Mesenchymal stem cell (in vitro differentiated cells and primary cell): ENCODE measurements at regions not wholly inside any gene's neighbourhood (a gene's known extent, or its start where the extent isn't known, plus 50 kb on each side); places are given as distances from the start of the nearest gene placed in this dataset.

Experiments
- DNase-seq: peaks from one replicate; pipeline ENCODE4 v3.0.0-alpha.2; 2013
- H2AFZ ChIP-seq: one replicate; pipeline ENCODE4 v1.6.1; 2013; ENCODE audit warnings: low read depth, mild to moderate bottlenecking, control low read depth, inconsistent platforms, low read length, moderate library complexity
- H2AK5ac ChIP-seq: 2 replicates; pipeline ENCODE4 v1.6.1; 2013; ENCODE audit warnings: low read length, moderate library complexity, mild to moderate bottlenecking, inconsistent platforms; ENCODE audit not compliant: severe bottlenecking
- H2BK120ac ChIP-seq: one replicate; pipeline ENCODE4 v1.6.1; 2013; ENCODE audit warnings: low read depth, mild to moderate bottlenecking, inconsistent platforms, low read length, moderate library complexity
- H2BK12ac ChIP-seq, 2 experiments: one replicate each; pipeline ENCODE4 v1.6.1; 2013; ENCODE audit warnings: inconsistent platforms in 2 of 2, low read length in 2 of 2, mild to moderate bottlenecking in 2 of 2, moderate library complexity in 2 of 2, control low read depth in 1 of 2
- H2BK15ac ChIP-seq: one replicate; pipeline ENCODE4 v1.6.1; 2013; ENCODE audit warnings: mild to moderate bottlenecking, low read depth, inconsistent platforms; ENCODE audit not compliant: poor library complexity, severe bottlenecking
- H2BK5ac ChIP-seq: 2 replicates; pipeline ENCODE4 v1.6.1; 2013; ENCODE audit warnings: low read depth, mild to moderate bottlenecking, low read length, control low read depth, inconsistent platforms; ENCODE audit not compliant: poor library complexity, severe bottlenecking
- H3K14ac ChIP-seq, 2 experiments: one replicate each; pipeline ENCODE4 v1.6.1; 2013; ENCODE audit warnings: inconsistent platforms in 2 of 2, low read length in 2 of 2, control low read depth in 1 of 2, mild to moderate bottlenecking in 1 of 2, moderate library complexity in 1 of 2
- H3K18ac ChIP-seq, 2 experiments: one replicate each; pipeline ENCODE4 v1.6.1; 2013; ENCODE audit warnings: inconsistent platforms in 2 of 2, low read length in 2 of 2, control low read depth in 1 of 2, low read depth in 1 of 2, mild to moderate bottlenecking in 1 of 2
- H3K23ac ChIP-seq, 2 experiments: one replicate each; pipeline ENCODE4 v1.6.1; 2013; ENCODE audit warnings: inconsistent platforms in 2 of 2, low read length in 2 of 2, mild to moderate bottlenecking in 2 of 2, moderate library complexity in 2 of 2, control low read depth in 1 of 2
- H3K27ac ChIP-seq: 2 replicates; pipeline ENCODE4 v1.5.1; 2013; ENCODE audit warnings: mild to moderate bottlenecking, moderate library complexity, low read length, control low read depth, inconsistent platforms; ENCODE audit not compliant: poor library complexity, severe bottlenecking
- H3K27me3 ChIP-seq, 2 experiments: 2 replicates each; pipeline versions ENCODE4 v1.6.1 to v1.7.0; 2013; ENCODE audit warnings: low read length in 2 of 2, mild to moderate bottlenecking in 2 of 2, moderate library complexity in 2 of 2, control low read depth in 1 of 2, inconsistent platforms in 1 of 2; ENCODE audit not compliant: control insufficient read depth in 1 of 2, insufficient read depth in 1 of 2
- H3K36me3 ChIP-seq, 2 experiments: 2 replicates each; pipeline versions ENCODE4 v1.6.1 to v1.7.0; 2013; ENCODE audit warnings: low read length in 2 of 2, control low read depth in 1 of 2, inconsistent platforms in 1 of 2, low read depth in 1 of 2, mild to moderate bottlenecking in 1 of 2; ENCODE audit not compliant: insufficient read depth in 2 of 2, control insufficient read depth in 1 of 2
- H3K4ac ChIP-seq, 2 experiments: one replicate each; pipeline ENCODE4 v1.6.1; 2013; ENCODE audit warnings: inconsistent platforms in 2 of 2, low read length in 2 of 2, mild to moderate bottlenecking in 2 of 2, moderate library complexity in 2 of 2, control low read depth in 1 of 2, low read depth in 1 of 2
- H3K4me1 ChIP-seq: 2 replicates; pipeline ENCODE4 v1.6.1; 2013; ENCODE audit warnings: low read depth, low read length, control low read depth; ENCODE audit not compliant: control insufficient read depth, insufficient read depth
- H3K4me2 ChIP-seq: 2 replicates; pipeline ENCODE4 v1.6.1; 2013; ENCODE audit warnings: low read length, mild to moderate bottlenecking, inconsistent platforms; ENCODE audit not compliant: poor library complexity, severe bottlenecking
- H3K4me3 ChIP-seq, 2 experiments: 2 replicates each; pipeline versions ENCODE4 v1.5.1 to v1.7.0; 2013; ENCODE audit warnings: low read length in 2 of 2, mild to moderate bottlenecking in 2 of 2, control low read depth in 1 of 2, low read depth in 1 of 2; ENCODE audit not compliant: insufficient read depth in 1 of 2
- H3K79me1 ChIP-seq: replicated peaks from 2 replicates; pipeline ENCODE4 v1.6.1; 2013; ENCODE audit warnings: mild to moderate bottlenecking, control low read depth, low read length, inconsistent platforms; ENCODE audit not compliant: poor library complexity, severe bottlenecking
- H3K9ac ChIP-seq: 2 replicates; pipeline ENCODE4 v1.7.0; 2013; ENCODE audit warnings: mild to moderate bottlenecking, low read length, moderate library complexity
- H3K9me3 ChIP-seq: 2 replicates; pipeline ENCODE4 v1.7.0; 2013; ENCODE audit warnings: mild to moderate bottlenecking, low read length; ENCODE audit not compliant: control insufficient read depth
- H4K8ac ChIP-seq: one replicate; pipeline ENCODE4 v1.6.1; 2013; ENCODE audit warnings: inconsistent platforms, mild to moderate bottlenecking, low read length, moderate library complexity
- H4K91ac ChIP-seq: one replicate; pipeline ENCODE4 v1.6.1; 2013; ENCODE audit warnings: mild to moderate bottlenecking, low read length, inconsistent platforms
- WGBS: methylation state at CpG from one replicate; pipeline ENCODE4 v1.1.7; 2013; ENCODE audit warnings: mixed read lengths; 5-methylcytosine and 5-hydroxymethylcytosine counted together

DNA sequence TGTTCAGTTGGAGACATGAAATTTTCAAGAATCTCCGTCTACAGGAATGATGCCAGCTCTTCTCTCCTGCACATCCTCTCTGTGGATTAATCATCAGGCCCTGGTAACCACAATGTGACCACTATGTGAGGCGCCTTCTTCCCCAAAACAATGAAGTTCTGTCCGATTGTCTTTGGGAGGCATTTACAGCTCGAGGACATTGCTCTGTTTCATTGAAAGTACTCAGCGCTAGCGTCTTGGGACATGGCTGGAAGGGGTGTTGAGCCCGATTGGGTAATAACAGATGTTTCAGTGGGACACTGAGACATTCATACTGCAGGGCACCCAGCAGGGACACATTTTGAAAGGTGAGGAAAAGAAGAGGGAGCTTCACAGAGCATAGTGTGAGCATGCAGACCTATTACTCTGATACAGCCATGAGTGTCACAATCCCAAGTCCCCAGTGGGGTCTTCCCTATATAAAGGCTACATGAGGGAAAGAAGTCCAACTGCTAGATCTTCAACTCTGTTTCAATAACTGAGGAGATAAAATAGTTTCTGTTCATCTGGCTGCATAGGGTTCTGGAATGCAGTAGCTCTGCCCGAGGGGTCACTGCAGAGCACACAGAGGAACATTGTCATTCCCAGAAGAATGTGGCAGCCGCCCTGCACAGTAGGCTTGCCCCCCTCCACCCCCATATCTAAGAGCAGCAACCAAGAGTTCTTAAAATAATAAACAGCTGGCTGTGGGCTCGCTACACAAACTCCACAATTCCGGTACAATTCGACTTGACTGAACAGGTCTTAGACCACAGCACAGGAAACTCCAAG is 237.3 kb downstream of the OSR1 start:
- WGBS = 33% methylated on average over 12 of the region's 12 CpGs
- H3K4ac ChIP-seq = no peak overlapping the region
- peak overlapping the region; percentile 56 for H4K8ac ChIP-seq
- DNase-seq = peak; percentile 57
- H3K4me3 ChIP-seq = peak overlapping the region in 1 of 2 experiments; percentile 24
- H3K4me2 ChIP-seq = peak overlapping the region; percentile 38
- H4K91ac ChIP-seq = no peak overlapping the region
- peaks cover 12% of the 10 kb centered on the region for H3K4me1 ChIP-seq
- no peak overlapping the region for H2BK12ac ChIP-seq
- H3K36me3 ChIP-seq = no peaks in the 10 kb centered on the region
- H2BK5ac ChIP-seq = peak overlapping the region; percentile 77
- H2BK15ac ChIP-seq = no peak overlapping the region
- H3K23ac ChIP-seq = no peak overlapping the region
- H3K9me3 ChIP-seq = peaks cover 2% of the 10 kb centered on the region
- no peak overlapping the region for H3K14ac ChIP-seq
- no peak overlapping the region for H2AFZ ChIP-seq
- H3K18ac ChIP-seq = peak overlapping the region in 1 of 2 experiments; percentile 68
- H3K27ac ChIP-seq = peak overlapping the region; percentile 84
- no peaks in the 10 kb centered on the region for H3K79me1 ChIP-seq
- peak overlapping the region; percentile 81 for H2AK5ac ChIP-seq
- H3K27me3 ChIP-seq = no peaks in the 10 kb centered on the region
- peak overlapping the region; percentile 18 for H3K9ac ChIP-seq
- H2BK120ac ChIP-seq = no peak overlapping the region

DNA sequence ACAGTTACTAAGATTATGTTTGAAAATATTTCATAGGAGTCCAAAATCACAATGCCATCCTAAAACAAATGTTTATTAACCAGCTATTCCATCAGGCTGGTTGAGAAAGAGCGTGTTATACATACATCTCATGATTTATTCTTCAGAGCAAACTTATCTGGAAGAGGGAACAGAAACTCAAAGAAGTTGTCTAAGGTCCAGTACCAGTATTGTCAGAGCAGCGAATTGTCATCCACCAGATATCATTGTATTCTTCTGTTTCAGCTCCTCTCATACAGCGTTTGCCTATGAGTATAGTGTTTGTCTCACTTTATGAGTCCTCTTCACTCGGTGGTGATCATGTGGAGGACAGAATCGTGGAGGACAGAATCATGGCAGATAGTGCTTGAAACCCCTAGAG is 238.2 kb downstream of the OSR1 start:
- WGBS = 97% methylated on average over 5 of the region's 5 CpGs
- no peak overlapping the region for H3K27ac ChIP-seq
- H3K23ac ChIP-seq = no peak overlapping the region
- H2BK5ac ChIP-seq = no peak overlapping the region
- H3K4me3 ChIP-seq = no peak overlapping the region
- H3K18ac ChIP-seq = no peak overlapping the region
- no peak overlapping the region for H2BK120ac ChIP-seq
- H4K8ac ChIP-seq = no peak overlapping the region
- H3K4me2 ChIP-seq = no peak overlapping the region
- no peak overlapping the region for H2AFZ ChIP-seq
- H2BK15ac ChIP-seq = no peak overlapping the region
- no peak overlapping the region for H4K91ac ChIP-seq
- H3K9me3 ChIP-seq = peaks cover 2% of the 10 kb centered on the region
- H3K4ac ChIP-seq = no peak overlapping the region
- no peaks in the 10 kb centered on the region for H3K79me1 ChIP-seq
- H3K4me1 ChIP-seq = peaks cover 12% of the 10 kb centered on the region
- no peak overlapping the region for H3K14ac ChIP-seq
- H3K36me3 ChIP-seq = no peaks in the 10 kb centered on the region
- no peak overlapping the region for H3K9ac ChIP-seq
- peak overlapping the region; percentile 50 for H2AK5ac ChIP-seq
- no peak for DNase-seq
- no peak overlapping the region for H2BK12ac ChIP-seq
- H3K27me3 ChIP-seq = no peaks in the 10 kb centered on the region

DNA sequence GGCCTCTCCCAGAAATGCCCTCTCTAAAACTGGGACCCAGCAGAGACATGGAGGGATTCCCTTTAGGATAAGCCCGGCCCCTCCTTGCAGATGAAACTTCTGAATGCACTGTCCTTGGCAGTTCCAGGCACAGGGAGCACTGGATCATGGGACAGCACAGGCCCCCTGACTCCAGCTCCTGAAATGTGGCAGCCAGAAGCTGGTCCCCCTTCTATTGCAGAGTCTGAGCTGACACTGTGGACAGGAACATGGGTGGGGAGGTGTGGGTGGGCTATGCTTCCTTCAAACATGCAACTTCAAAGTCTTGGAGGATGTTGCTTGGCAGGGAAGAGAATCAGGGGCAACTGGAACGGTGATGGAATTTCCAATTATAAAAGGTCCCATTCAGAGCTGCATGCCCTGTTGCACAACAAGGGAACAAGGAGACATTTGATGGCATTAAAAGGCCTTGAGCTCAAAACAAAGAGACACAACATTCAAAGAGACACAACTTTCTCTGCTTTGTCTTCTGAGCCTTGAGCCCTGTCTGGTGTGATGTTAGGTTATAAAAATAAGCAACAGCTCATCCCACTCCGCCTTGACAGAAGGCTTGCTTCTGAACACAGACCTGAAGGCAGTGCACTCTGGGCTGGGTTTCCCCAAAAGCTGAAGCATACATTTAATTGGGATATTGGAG is 239.0 kb downstream of the OSR1 start:
- H2BK120ac ChIP-seq = no peak overlapping the region

DNA sequence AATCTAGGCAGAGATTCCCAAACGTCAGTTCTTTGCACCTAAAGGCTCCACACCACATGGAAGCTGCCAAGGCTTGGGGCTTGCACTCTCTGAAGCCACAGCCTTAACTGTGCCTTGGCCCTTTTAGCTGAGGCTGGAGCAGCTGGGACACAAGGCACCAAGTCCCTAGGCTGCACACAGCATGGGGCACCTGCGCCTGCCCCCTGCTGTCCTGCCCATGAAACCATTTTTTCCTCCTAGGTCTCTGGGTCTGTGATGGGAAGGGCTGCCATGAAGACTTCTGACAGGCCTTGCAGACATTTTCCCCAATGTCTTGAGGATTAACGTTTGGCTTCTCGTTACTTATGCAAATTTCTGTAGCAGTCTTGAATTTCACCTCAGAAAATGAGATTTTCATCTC is 241.5 kb downstream of the OSR1 start:
- Histone ChIP-seq H3K23ac (no peak overlapping the region), H3K4me3 (no peak overlapping the region), H2BK120ac (no peak overlapping the region), H3K9me3 (peaks cover 2% of the 10 kb centered on the region), H3K4ac (no peak overlapping the region), H3K4me2 (no peak overlapping the region), H2AK5ac (no peak overlapping the region), H3K27ac (no peak overlapping the region), H3K36me3 (no peaks in the 10 kb centered on the region), H4K8ac (no peak overlapping the region), H2BK15ac (no peak overlapping the region), H2AFZ (no peak overlapping the region), H2BK5ac (no peak overlapping the region), H3K79me1 (no peaks in the 10 kb centered on the region), H3K4me1 (peaks cover 5% of the 10 kb centered on the region), H3K27me3 (no peaks in the 10 kb centered on the region), H3K14ac (no peak overlapping the region), H3K9ac (no peak overlapping the region), H3K18ac (no peak overlapping the region), H2BK12ac (no peak overlapping the region), H4K91ac (no peak overlapping the region)
- 69% methylated on average over 4 of the region's 4 CpGs for WGBS
- no peak for DNase-seq

More for the DNA sequence above, 239.0 kb downstream of the OSR1 start:
- H2AFZ ChIP-seq = no peak overlapping the region
- no peak overlapping the region for H3K9ac ChIP-seq
- no peak overlapping the region for H3K18ac ChIP-seq
- H3K14ac ChIP-seq = no peak overlapping the region
- H3K4me1 ChIP-seq = peaks cover 10% of the 10 kb centered on the region
- H2BK15ac ChIP-seq = no peak overlapping the region
- no peak overlapping the region for H3K23ac ChIP-seq
- H2BK5ac ChIP-seq = no peak overlapping the region
- H3K9me3 ChIP-seq = peaks cover 2% of the 10 kb centered on the region
- H2BK12ac ChIP-seq = peak overlapping the region in 1 of 2 experiments; percentile 49
- no peaks in the 10 kb centered on the region for H3K27me3 ChIP-seq
- H3K4me3 ChIP-seq = no peak overlapping the region
- H3K36me3 ChIP-seq = no peaks in the 10 kb centered on the region
- H4K91ac ChIP-seq = no peak overlapping the region
- H3K4ac ChIP-seq = no peak overlapping the region
- no peaks in the 10 kb centered on the region for H3K79me1 ChIP-seq
- H3K27ac ChIP-seq = no peak overlapping the region
- 98% methylated on average over 2 of the region's 3 CpGs for WGBS
- no peak for DNase-seq
- H4K8ac ChIP-seq = no peak overlapping the region
- no peak overlapping the region for H3K4me2 ChIP-seq
- H2AK5ac ChIP-seq = peak overlapping the region; percentile 72
